Endothelial cell of umbilical vein (primary cell): ENCODE measurements at regions not wholly inside any gene's neighbourhood (a gene's known extent, or its start where the extent isn't known, plus 50 kb on each side); places are given as distances from the start of the nearest gene placed in this dataset.

Experiments used
- BruUV-seq: library from RNA; stranded (reverse); fragments of 400-500 nt; replicated peaks from 2 replicates; lab custom pipeline; 2021; lab: Mats Ljungman, UMichigan
- CTCF ChIA-PET: fragments of 300-600, 350-600 bp; sonication (Branson Sonifier 250); formaldehyde crosslinking; loops from one replicate; lab custom pipeline; 2021; ENCODE audit warnings: antibody characterized with exemption, inconsistent platforms; lab: Charles Lee
- POLR2A ChIA-PET: fragments of 300-600, 350-600 bp; sonication (Branson Sonifier 250); formaldehyde crosslinking; loops from one replicate; lab custom pipeline; 2021; ENCODE audit warnings: antibody characterized with exemption, inconsistent platforms; lab: Charles Lee
- DNase-seq: peaks from one replicate; pipeline ENCODE4 v3.0.0-alpha.2; 2011; ENCODE audit warnings: low read depth, low spot score
- FAIRE-seq: peaks from 2 replicates; lab custom pipeline; 2011; peaks lifted over from hg19 to GRCh38; lab: Jason Lieb, UNC
- H2AFZ ChIP-seq: 2 replicates; pipeline ENCODE4 v1.6.0; 2012; ENCODE audit warnings: low read depth, low read length, control low read depth, inconsistent platforms
- H3K27ac ChIP-seq: 2 replicates; pipeline ENCODE4 v1.5.1; 2011; ENCODE audit warnings: low read depth, mild to moderate bottlenecking, control low read depth, low read length, moderate library complexity; ENCODE audit not compliant: insufficient read depth
- H3K27me3 ChIP-seq, 2 experiments: 2 replicates each; pipeline versions ENCODE4 v1.6.0 to v1.6.1; 2011; ENCODE audit warnings: low read length in 2 of 2, mixed read lengths in 1 of 2; ENCODE audit not compliant: control insufficient read depth in 2 of 2, insufficient read depth in 2 of 2
- H3K36me3 ChIP-seq, 2 experiments: 2 replicates in 1 of 2; 3 replicates in 1 of 2; pipeline ENCODE4 v1.5.1; 2011; ENCODE audit warnings: low read length in 2 of 2, mild to moderate bottlenecking in 1 of 2, moderate library complexity in 1 of 2; ENCODE audit not compliant: control insufficient read depth in 2 of 2, insufficient read depth in 2 of 2; ENCODE audit errors: extremely low read depth in 1 of 2
- H3K4me1 ChIP-seq: 3 replicates; pipeline ENCODE4 v1.5.1; 2011; ENCODE audit warnings: mild to moderate bottlenecking, low read length; ENCODE audit not compliant: control insufficient read depth, insufficient read depth; ENCODE audit errors: extremely low read depth
- H3K4me2 ChIP-seq: 2 replicates; pipeline ENCODE4 v1.6.1; 2011; ENCODE audit warnings: low read length, control low read depth, mixed read lengths; ENCODE audit not compliant: insufficient read depth
- H3K4me3 ChIP-seq, 3 experiments: fragments of 200-600 bp in 1 of 3; sonication (generic), shearing (Covaris generic) in 1 of 3; replicated peaks in 1 of 3; 2 replicates each; pipeline ENCODE4 v1.5.1; 2011 to 2016; ENCODE audit warnings: control low read depth in 3 of 3, low read length in 3 of 3, mild to moderate bottlenecking in 2 of 3, inconsistent platforms in 1 of 3, low read depth in 1 of 3, moderate library complexity in 1 of 3; ENCODE audit not compliant: insufficient read depth in 1 of 3
- H3K79me2 ChIP-seq: 2 replicates; pipeline ENCODE4 v1.6.0; 2012; ENCODE audit warnings: low read length, inconsistent platforms; ENCODE audit not compliant: control insufficient read depth, insufficient read depth
- H3K9ac ChIP-seq: replicated peaks from 2 replicates; pipeline ENCODE3; 2011; ENCODE audit warnings: low read length, control low read depth; ENCODE audit not compliant: insufficient read depth; ENCODE audit errors: extremely low read depth
- H3K9me1 ChIP-seq: replicated peaks from 3 replicates; pipeline ENCODE4 v1.6.0; 2011; ENCODE audit warnings: mild to moderate bottlenecking, low read length; ENCODE audit not compliant: control insufficient read depth, insufficient read depth; ENCODE audit errors: extremely low read depth
- H3K9me3 ChIP-seq: replicated peaks from 2 replicates; pipeline ENCODE4 v1.5.1; 2012; ENCODE audit warnings: low read length, inconsistent platforms; ENCODE audit not compliant: control insufficient read depth, insufficient read depth
- H4K20me1 ChIP-seq: replicated peaks from 2 replicates; pipeline ENCODE3; 2011; ENCODE audit warnings: mild to moderate bottlenecking, low read length; ENCODE audit not compliant: control insufficient read depth, insufficient read depth; ENCODE audit errors: extremely low read depth
- EZH2 ChIP-seq: IDR thresholded peaks from 2 replicates; pipeline ENCODE4 v1.6.1; 2012; ENCODE audit warnings: borderline replicate concordance, low read depth, mild to moderate bottlenecking, moderate library complexity, low read length, inconsistent platforms; ENCODE audit not compliant: severe bottlenecking
- FOS ChIP-seq: IDR thresholded peaks from 2 replicates; pipeline ENCODE4 v1.6.1; 2011; ENCODE audit warnings: mild to moderate bottlenecking, low read length, moderate library complexity, borderline replicate concordance; ENCODE audit not compliant: insufficient read depth
- GATA2 ChIP-seq: IDR thresholded peaks from 2 replicates; pipeline ENCODE4 v1.7.0; 2011; ENCODE audit warnings: low read depth, mild to moderate bottlenecking, moderate library complexity, mixed read lengths, low read length; ENCODE audit not compliant: insufficient read length, insufficient read depth
- JUN ChIP-seq: IDR thresholded peaks from 2 replicates; pipeline ENCODE4 v1.6.1; 2011; ENCODE audit warnings: borderline replicate concordance, low read depth; ENCODE audit not compliant: insufficient read length, insufficient read depth
- MYC ChIP-seq: IDR thresholded peaks from one replicate; pipeline ENCODE4 v1.6.1; 2011; ENCODE audit warnings: mild to moderate bottlenecking, low read depth, low read length
- POLR2A ChIP-seq: IDR thresholded peaks from 2 replicates; pipeline ENCODE4 v1.6.1; 2012; ENCODE audit warnings: low read depth, mild to moderate bottlenecking, control low read depth, low read length
- POLR2AphosphoS5 ChIP-seq: IDR thresholded peaks from 2 replicates; pipeline ENCODE4 v1.6.1; 2012; ENCODE audit warnings: low read depth, mild to moderate bottlenecking, control low read depth, low read length, moderate library complexity; ENCODE audit not compliant: insufficient read depth
- dilution Hi-C: fragments of 300-500 bp; cut with MboI; formaldehyde crosslinking; loops from one replicate; pipeline ENCODE4 v1.15.0; 2019; ENCODE audit warnings: low sequenced_read_pairs; ENCODE audit not compliant: extremely low pct_ligation_motif_present
- intact Hi-C: fragments of 100-400 bp; cut with micrococcal nuclease; formaldehyde crosslinking; loops from one replicate; pipeline ENCODE4 v1.10.0; 2022
- TF ChIP-seq, protein P1 (sequence below), 2 donors: IDR thresholded peaks; 1 replicate in 1 of 2; 2 replicates in 1 of 2; pipeline ENCODE4 v1.5.1; 2011; ENCODE audit warnings: low read length in 2 of 2, mild to moderate bottlenecking in 2 of 2, moderate library complexity in 2 of 2, control low read depth in 1 of 2, inconsistent platforms in 1 of 2, low read depth in 1 of 2; ENCODE audit not compliant: insufficient read depth in 1 of 2; ENCODE audit errors: extremely low read depth in 1 of 2
- TF ChIP-seq, protein P2 (sequence below): IDR thresholded peaks from 2 replicates; pipeline ENCODE4 v1.6.1; 2011; ENCODE audit not compliant: insufficient read depth, insufficient read length

DNA sequence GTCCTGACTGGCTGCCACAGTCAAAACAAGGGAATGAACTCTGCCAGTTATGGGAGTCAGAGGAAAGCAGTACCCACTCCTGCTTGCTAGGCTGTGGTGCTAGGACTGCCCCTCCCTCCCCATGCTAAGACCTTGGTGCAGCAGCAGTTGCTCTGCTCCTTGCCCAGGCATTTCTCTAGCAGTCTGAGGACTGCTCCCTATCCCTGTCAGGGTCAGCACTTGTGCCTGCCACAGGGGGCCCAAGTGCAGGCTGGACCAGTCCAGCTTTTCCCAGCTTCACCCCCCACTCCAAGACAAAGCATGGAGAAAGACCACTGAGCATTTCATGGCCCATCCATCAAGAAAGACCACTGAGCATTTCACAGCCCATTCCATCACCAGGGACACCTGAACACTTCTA is 305.8 kb upstream of the CLEC14A start:
- FAIRE-seq, result no peak
- POLR2A ChIA-PET, result no interaction called here
- no peak overlapping the region for H2AFZ ChIP-seq

More for the DNA sequence above, 305.8 kb upstream of the CLEC14A start:
- no peak for DNase-seq
- Histone ChIP-seq H3K27me3 (no peaks in the 10 kb centered on the region), H3K4me3 (no peak overlapping the region), H3K9me1 (no peaks in the 10 kb centered on the region), H4K20me1 (no peaks in the 10 kb centered on the region), H3K4me2 (no peak overlapping the region), H3K36me3 (no peaks in the 10 kb centered on the region), H3K9me3 (no peaks in the 10 kb centered on the region), H3K4me1 (no peaks in the 10 kb centered on the region), H3K9ac (no peak overlapping the region), H3K79me2 (no peaks in the 10 kb centered on the region), H3K27ac (no peak overlapping the region)
- dilution Hi-C loops, result no loop called here
- CTCF ChIA-PET, result interaction anchor here (1.4 kb wide), 1 partner anchor 17 kb away, joined by 4 read pairs; no protein-coding TSS in a partner anchor
- TF ChIP-seq EZH2 (no peak), JUN (no peak), POLR2A (no peak), MYC (no peak), GATA2 (no peak), POLR2AphosphoS5 (no peak), FOS (no peak)
- TF ChIP-seq, protein P1, sequence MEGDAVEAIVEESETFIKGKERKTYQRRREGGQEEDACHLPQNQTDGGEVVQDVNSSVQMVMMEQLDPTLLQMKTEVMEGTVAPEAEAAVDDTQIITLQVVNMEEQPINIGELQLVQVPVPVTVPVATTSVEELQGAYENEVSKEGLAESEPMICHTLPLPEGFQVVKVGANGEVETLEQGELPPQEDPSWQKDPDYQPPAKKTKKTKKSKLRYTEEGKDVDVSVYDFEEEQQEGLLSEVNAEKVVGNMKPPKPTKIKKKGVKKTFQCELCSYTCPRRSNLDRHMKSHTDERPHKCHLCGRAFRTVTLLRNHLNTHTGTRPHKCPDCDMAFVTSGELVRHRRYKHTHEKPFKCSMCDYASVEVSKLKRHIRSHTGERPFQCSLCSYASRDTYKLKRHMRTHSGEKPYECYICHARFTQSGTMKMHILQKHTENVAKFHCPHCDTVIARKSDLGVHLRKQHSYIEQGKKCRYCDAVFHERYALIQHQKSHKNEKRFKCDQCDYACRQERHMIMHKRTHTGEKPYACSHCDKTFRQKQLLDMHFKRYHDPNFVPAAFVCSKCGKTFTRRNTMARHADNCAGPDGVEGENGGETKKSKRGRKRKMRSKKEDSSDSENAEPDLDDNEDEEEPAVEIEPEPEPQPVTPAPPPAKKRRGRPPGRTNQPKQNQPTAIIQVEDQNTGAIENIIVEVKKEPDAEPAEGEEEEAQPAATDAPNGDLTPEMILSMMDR (IDR thresholded peaks at IDR 0.05; ENCODE audit: extremely low read depth in 1 of 2, insufficient read depth in 1 of 2, low read depth in 1 of 2, low read length in 2 of 2), result no peak
- TF ChIP-seq, protein P2, sequence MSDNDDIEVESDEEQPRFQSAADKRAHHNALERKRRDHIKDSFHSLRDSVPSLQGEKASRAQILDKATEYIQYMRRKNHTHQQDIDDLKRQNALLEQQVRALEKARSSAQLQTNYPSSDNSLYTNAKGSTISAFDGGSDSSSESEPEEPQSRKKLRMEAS, result no peak
- intact Hi-C loops, result no loop called here
- BruUV-seq, result no TSS peak
